ENCODE measurements at regions not wholly inside any gene's neighbourhood (a gene's known extent, or its start where the extent isn't known, plus 50 kb on each side); places are given as distances from the start of the nearest gene placed in this dataset.

DNA sequence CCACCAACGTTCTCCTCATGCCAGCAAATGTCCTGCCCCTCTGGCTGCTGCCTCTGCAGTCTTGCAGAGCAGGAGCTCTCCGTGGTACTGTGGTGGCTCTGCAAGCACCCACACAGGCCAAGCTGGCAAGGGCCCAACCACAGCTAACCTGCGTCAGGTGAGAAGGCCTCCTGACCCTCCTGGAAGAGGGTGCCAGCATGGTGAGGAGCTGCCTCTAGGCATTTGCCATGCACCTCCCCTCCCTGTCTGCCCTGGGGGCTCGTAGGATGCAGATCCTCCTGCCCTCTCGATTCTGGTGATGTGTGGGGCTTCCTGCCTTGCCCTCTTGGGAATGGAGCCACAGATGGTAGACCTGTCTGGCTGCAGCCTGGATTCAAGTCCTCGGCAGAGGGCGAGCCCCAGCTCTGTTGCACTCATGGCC is 1408.8 kb downstream of the TBC1D22A start:
- no peak for DNase-seq

DNA sequence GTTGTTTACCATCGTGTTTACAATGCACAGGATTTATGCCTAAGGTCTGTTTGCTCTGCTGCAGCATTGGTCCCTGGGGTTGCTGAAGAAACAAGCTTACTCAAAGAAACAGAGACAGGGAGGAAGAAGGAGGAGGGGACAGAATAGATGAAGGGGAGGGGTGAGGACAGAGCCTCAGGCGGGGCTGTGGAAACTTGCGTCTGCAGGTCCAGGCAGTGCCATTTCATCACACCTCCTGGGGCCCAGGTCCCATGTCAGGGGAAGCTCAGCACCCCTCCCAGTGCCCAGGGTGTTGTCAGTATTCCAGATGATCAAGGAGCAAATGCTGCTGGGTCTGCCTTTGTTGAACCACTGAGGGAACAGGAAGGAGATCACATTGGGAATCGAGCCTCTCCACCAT is 1406.8 kb downstream of the TBC1D22A start:
- no peak for DNase-seq

DNA sequence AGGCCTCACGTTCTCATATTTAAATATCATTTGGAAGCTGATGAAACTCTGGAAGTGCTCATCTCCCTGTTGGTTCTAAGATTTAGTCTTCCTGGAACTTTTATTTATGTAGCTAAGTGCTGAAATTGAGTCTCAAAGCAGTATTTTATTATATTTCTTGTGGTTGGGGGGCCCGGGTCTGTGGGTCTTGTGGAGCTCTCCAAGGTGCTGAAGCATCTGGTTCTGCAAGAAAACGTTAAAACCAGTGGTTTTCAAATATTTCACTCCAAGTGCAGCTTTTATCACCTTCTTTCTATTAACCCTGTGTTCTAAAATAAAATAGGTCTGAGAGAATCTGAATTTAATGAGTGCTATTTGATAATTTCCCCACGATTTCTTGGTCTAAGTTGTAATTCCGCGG is 1404.8 kb downstream of the TBC1D22A start:
- no peak for DNase-seq

GRCh38 chr22:48161298-48161697 is 1398.8 kb downstream of the TBC1D22A start:
- DNase-seq = no peak

- DNase-seq = no peak
Observed at GRCh38 chr22:48157676-48158075, 1395.2 kb downstream of the TBC1D22A start.

- DNase-seq = peak; percentile 3
Observed at GRCh38 chr22:48156603-48157355, 1394.3 kb downstream of the TBC1D22A start.

GRCh38 chr22:48155446-48155845 is 1393.0 kb downstream of the TBC1D22A start:
- no peak for DNase-seq

GRCh38 chr22:48154943-48155240 is 1392.4 kb downstream of the TBC1D22A start:
- no peak for DNase-seq

GRCh38 chr22:48154169-48154942 is 1391.9 kb downstream of the TBC1D22A start:
- no peak for DNase-seq

GRCh38 chr22:48153726-48154125 is 1391.3 kb downstream of the TBC1D22A start:
- peak; percentile 74 for DNase-seq

GRCh38 chr22:48152916-48153315 is 1390.5 kb downstream of the TBC1D22A start:
- DNase-seq = no peak

DNA sequence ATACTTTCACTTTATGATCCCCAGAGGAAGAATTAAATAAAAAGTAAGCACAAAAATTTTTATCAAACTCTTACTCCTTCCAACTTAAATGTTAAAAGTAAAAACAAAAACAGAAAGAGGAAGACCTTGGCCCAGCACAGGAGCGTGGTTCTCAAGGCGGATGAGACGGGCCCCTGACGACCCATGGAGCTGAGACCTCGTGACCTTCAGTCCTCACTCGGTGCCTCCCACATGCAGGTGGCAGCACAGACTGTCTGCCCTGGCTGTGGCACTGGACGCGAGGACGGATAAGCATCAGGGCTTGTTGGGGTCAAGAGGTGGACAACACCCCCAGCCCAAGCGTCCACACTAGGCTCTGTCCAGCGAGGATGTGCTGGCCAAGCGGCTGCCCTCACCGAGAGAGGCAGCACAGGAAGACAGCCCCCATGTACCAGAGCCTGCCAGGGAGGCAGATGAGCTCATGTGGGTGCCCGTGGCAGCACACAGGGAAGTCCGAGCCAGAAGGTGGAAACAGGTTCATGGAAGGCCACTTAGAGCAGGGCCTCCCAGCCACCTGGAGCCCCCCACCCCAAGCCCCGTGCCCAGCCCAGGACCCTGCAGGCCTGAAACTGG is 1389.8 kb downstream of the TBC1D22A start:
- no peak for DNase-seq

DNA sequence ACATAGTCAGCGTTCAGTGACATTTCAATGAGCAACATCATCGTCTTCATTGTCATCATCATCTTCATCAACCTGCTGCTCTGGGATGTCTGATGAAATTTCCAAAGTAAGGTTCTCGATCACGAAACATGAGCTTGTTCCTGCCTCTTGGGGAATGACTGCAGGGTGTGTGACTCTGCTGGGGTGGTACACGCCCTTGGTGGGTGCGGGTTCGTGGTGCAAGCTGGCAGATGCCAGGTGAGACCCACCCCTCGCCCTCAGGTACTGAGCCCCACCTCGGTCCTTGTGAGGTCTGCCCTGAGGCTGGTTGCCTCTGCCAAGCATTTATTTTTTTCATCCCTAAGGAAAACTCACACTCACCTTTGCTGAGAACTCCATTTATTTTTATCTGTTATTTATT is 1389.2 kb downstream of the TBC1D22A start:
- no peak for DNase-seq

GRCh38 chr22:48147831-48148230 is 1385.4 kb downstream of the TBC1D22A start:
- no peak for DNase-seq

GRCh38 chr22:48147404-48147803 is 1385.0 kb downstream of the TBC1D22A start:
- DNase-seq = no peak

DNA sequence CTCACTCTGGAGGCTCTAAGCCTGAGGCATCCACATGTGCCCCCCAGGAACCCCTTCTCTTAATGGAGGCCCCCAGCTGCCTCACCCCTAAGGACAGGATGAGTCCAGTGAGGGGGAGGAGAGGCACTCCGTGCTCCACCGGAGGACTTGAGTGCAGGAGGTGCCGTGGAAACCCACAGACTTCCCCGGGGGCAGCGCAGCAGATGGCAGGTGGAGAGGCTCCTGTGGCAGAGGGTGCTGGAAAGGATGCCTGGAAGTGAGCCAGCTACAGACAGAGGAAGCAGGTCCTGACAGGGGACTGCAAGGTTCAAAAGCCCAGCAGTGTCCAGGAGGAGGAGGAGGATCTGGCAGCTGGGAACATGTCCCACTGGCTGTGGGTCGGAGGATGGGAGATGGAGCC is 1384.0 kb downstream of the TBC1D22A start:
- DNase-seq = peak; percentile 29

- DNase-seq = no peak
Observed at GRCh38 chr22:48145738-48146137, 1383.3 kb downstream of the TBC1D22A start.

DNA sequence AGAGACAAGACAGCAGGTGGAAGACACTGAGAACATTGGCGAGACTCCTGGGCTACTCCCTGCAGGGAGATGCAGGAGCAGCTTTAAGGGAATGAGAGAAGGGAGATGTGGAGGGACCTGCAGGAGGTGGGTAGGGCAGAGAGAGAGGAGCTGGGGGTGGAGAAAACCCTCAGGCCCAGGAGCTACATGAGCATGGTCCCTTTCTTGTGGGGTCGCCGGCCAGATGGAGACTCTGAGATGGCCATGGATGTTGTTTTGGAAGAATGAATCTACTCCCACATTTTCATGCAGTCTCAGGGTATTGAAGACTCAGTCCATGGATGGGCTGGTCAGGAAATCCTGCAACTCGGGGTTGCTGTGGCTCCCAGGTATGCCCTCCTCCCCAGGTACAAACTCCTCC is 1381.9 kb downstream of the TBC1D22A start:
- no peak for DNase-seq

GRCh38 chr22:48143856-48144255 is 1381.4 kb downstream of the TBC1D22A start:
- no peak for DNase-seq

- DNase-seq = no peak
Observed at GRCh38 chr22:48142388-48142787, 1379.9 kb downstream of the TBC1D22A start.

- no peak for DNase-seq
Observed at GRCh38 chr22:48141301-48141700, 1378.9 kb downstream of the TBC1D22A start.

- DNase-seq = no peak
Observed at GRCh38 chr22:48140261-48140813, 1377.9 kb downstream of the TBC1D22A start.

- no peak for DNase-seq
Observed at GRCh38 chr22:48139776-48140175, 1377.3 kb downstream of the TBC1D22A start.

- no peak for DNase-seq
Observed at GRCh38 chr22:48138855-48139254, 1376.4 kb downstream of the TBC1D22A start.
